ENCODE measurements at regions not wholly inside any gene's neighbourhood (a gene's known extent, or its start where the extent isn't known, plus 50 kb on each side); places are given as distances from the start of the nearest gene placed in this dataset.
"Not testable (repeated sequence)": the region's sequence is repeated elsewhere in the genome, so short reads cannot be mapped to it uniquely, and the experiment has no call there.

DNA sequence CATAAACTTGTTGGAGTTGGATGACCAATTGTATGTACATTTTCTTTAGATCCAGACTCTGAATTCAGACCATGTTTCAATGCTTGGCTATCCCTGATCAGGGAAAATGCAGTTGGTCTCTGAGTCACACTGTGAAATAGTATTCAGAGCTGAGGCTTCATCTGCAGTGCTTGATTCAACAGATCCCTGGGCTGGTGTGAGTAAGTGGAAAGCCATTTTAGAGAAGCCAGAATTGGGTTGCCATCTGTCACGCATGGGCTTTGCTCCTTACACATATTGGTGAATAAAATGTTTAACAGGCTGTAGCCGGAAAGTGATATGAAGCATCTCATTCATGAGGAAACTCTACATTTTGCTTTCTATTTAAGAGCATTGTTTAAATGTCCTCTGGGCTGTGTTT, 50.0 kb upstream of the ACYP2 start:
- no peak for DNase-seq
- ATAC-seq = no peak

DNA sequence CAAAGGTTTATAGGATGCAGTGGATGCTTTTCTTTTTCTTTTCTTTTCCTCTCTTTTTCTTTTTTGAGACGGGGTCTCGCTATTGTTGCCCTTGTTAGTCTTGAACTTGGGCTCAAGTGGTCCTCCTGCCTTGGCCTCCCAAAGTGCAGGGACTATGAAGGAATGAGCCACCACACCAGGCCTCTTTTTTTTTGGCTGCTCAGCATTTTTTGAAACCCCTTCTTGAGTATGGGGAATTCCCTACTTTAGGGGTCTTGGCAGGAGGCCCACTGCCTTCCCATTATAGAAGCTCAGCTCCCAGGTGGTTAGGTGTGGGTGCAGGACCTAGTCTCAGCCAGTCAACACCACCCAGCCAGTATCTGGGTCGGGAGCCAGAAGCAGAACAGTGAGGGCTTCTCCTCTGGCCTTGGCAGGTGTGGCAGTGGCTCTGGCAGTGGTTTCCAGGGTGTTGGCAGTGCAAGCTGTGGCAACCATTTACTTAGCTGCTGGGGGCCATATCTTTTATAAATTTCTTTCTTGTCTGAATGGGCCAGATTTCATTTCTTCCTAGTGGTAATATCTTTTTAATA, 51.4 kb upstream of the ACYP2 start:
- no peak for DNase-seq
- no peak for ATAC-seq

DNA sequence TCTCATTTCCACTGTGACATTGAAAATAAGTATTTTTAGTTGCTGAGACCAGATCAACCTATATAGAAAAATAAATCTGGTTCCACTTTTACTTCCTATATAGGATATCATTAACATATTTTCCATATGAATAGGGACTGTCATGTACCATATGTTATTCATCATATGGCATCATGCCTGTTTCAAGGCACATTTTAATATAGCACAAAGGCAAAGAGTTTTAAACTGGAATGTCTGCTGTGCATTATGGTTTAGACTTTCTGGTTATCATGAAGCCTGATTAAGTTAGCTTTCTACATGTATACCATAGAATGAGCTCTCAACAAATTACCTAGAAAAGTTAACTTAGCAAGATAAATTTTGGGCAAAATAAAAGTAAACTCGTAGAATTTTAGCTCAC, 53.0 kb upstream of the ACYP2 start:
- ATAC-seq (no peak), DNase-seq (no peak)

DNA sequence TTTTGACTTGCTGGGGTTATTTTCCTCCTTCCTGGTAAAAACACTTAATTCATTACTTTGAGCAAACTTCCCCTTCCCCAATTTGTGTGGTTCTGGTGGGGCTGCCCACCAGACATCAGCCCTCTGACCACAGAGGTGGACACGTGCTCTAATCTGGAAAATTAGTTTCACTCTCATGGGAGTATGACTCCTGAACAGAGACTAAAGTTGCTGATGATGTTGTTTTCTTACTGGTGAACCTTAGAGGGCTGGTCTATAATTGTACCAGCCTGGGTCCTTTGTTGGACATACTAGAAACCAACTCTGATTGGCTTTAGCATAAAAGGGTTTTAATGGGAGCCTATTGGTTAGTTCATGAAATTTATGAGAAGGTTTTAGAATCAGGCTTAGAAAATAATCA, 54.1 kb upstream of the ACYP2 start:
- no peak for ATAC-seq

DNA sequence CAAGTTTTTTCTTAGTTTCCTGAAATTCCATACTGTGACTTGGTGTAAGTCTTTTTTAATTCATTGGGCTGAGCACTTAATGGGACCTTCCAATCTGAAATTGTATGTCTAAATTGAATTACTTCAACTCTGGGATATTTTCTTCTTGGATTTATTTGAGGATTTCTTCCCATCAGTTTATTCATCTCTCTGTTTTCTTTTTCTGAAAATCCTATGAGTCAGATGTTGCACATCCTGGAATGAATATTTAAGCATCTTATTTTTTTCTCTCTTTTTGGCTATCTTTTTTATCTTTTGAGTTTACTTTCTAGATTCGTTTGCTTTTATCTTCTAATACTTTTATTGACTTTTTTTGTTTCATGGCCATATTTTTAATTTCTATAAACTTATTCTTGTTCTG, 55.4 kb upstream of the ACYP2 start:
- ATAC-seq = no peak
- DNase-seq = no peak

More for the DNA sequence above, 54.1 kb upstream of the ACYP2 start:
- no peak for DNase-seq

DNA sequence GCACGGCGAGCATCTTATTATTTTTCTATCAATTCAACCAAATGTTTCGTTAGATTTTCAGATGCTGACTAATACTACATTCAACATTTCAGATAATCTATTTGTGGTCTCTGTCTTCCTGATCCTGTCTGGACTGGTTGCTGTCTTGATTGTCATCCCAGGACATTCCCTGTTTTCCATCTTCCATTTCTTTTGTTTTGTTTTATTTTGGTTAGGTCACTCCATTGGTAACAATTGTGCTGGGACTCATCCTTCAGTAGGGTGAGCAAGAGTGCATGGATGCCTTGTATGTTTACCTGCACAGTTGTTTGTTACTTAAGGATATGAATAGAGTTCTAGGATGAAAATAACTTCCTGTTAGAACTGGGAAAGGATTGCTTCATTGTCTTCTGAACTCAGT, 55.9 kb upstream of the ACYP2 start:
- ATAC-seq (no peak), DNase-seq (no peak)

GRCh38 chr2:54058449-54058848, 57.0 kb upstream of the ACYP2 start:
- ATAC-seq = no peak
- DNase-seq = no peak

GRCh38 chr2:54054774-54055173, 60.6 kb upstream of the ACYP2 start:
- DNase-seq (no peak), ATAC-seq (no peak)

DNA sequence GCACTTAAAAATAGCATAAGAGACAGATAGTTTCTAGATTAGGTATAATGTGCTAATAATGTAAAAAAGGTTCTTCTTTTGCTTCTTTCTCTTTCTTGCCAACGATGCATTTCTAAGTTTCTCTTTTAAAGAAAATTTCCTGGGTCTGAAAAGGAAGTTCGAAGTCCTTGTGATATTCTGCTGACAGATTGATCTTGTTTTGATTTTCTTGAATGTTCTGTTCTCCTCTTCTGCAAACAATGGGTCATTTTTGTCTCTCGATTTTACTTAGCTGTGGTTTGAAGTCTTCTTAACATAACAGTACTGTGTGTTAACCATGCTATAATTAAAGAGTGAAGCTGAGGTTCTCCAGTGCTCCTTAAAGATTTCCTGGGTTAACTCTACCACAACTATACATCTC, 61.1 kb upstream of the ACYP2 start:
- peak; percentile 57 for ATAC-seq
- DNase-seq = no peak

- ATAC-seq (peak; percentile 6), DNase-seq (no peak)
These were observed 61.6 kb upstream of the ACYP2 start for GRCh38 chr2:54053830-54054229.

DNA sequence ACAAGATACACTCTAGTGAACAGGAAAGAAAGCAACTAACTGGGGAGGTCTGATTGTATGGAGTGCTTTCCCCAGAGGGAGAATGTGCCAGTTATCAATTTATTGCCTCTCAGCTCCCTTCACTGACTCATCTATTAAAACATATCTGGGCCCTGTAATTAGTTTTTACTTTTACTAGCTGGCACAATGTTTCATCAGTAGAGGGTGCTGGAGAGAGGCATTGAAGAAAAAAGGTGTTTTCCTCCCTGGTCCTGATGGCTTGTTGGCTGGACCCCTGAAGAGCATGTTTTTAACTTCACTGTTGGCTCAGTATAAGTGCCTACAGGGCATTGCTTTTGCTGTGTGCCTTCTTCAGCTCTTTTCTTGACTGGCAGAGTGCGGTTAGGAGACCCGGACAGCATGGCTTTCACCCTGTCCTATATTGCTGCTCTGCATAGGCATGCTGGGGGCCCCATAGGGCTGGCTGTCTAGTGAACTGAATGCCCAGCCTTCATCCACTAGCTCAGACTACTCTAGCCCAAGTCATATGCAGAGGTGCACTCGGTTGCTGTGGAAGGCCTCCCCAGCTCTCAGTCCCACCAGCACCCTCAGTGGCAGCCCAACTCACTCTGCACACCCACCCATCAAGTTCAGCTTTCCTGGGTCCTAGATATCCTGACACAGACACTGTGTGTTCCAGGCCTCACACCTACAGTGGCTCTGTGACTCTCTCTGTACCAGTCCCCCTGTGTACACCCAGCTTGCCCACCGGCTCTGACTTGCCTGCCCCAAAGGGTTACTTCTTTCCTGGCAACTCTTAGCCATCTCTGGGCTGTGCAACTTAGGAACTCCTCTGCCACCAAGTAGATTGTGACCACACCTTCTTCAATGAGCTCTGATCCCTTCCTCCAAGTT, 62.3 kb upstream of the ACYP2 start:
- ATAC-seq (peak; percentile 25), DNase-seq (no peak)

DNA sequence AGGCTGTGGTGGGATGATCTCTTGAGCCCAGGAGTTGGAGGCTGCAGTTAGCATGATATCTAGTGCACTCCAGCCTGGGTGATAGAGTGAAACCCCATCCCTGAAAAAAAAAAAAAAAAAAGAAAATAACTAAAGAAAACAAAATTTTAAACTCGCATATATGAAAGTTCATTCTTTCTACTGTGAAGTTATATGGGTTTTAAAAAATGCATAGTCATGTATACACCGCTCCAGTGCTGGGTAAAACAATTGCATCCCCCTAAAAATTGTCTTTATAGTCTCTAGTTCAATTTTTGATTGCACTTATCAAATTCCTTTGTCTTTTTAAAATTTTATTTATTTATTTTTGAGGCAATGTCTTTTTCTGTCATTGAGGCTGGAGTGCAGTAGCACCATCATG, 65.0 kb upstream of the ACYP2 start:
- DNase-seq (no peak), ATAC-seq (no peak)

DNA sequence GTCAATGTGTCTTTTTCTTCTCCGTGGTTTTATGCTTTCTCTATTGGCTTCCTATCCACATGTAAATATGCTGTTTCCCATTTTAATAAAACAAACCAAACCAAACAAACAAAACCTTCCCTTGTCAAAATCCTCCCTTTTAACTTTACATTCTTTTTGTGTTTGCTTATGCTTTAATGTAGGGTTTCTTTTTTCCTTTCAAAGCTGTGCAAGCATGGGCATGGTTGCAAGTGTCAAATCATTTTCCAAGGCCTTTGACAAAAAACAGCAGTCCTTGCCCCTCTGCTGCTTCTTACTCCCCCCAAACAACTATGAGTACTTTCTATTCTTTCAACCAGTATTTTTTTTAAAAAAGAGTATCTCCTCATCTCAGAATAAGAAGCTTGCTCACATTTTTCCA, 66.0 kb upstream of the ACYP2 start:
- no peak for ATAC-seq
- DNase-seq = no peak

DNA sequence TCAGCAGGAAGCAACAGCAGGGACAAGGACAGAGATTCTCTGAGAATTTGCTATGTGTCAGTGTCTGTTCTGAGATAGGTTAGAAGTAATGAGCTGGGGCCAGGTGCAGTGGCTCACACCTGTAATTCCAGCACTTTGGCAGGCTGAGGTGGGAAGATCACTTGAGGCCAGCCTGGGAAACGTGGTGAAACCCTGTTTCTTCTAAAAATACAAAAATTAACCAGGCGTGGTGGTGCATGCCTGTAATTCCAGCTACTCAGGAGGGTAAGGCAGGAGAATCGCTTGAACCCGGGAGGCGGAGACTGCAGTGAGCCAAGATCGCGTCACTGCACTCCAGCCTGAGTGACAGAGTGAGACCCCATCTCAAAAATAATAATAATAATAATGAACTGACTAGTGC, 66.5 kb upstream of the ACYP2 start:
- not testable (repeated sequence) for ATAC-seq, DNase-seq

DNA sequence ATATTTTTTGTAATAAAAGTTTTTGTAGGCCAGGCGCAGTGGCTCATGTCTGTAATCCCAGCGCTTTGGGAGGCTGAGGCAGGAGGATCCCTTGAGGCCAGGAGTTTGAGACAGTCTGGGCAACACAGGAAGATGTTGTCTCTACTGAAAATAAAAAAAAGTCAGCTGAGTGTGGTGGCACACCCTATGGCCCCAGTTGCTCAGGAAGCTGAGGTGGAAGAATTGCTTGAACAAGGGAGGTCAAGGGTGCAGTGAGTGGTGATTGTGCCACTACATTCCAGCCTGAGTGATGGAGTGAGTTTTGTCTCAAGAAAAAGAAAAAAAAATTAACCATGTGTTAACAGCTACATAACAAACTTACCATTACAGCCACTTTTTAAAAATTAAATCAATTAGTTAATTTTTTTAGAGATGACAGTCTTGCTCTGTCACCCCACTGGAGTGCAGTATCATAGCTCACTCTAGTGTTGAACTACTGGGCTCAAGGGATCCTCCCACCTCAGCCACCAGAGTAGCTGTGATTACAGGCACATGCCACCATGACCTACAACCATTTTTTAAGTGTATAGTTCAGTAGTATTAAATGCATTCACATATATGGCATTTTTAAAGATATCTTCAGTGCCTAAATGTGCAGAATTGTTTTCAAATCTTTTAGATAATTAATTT, 67.2 kb upstream of the ACYP2 start:
- DNase-seq = peak; percentile 12
- ATAC-seq = peak; percentile 69

DNA sequence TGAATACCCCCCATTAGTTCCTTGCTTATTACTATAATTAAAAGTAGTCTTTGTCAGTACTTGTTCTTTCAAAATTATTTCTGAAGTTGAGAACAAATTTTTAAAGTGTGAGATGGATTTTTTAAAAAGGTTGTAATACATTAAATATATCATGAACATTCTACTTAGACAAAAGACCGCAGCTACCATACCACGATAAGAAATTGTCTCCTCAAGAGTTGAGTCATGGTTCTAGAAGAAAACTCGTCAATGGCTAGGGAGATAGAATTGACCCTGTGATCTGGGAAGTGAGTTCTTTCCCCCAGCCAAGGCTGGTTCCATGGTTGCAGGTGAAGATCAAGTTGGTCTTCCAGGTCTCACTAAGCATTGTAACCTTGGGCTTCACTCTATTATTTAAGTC, 67.8 kb upstream of the ACYP2 start:
- no peak for ATAC-seq
- DNase-seq = no peak

DNA sequence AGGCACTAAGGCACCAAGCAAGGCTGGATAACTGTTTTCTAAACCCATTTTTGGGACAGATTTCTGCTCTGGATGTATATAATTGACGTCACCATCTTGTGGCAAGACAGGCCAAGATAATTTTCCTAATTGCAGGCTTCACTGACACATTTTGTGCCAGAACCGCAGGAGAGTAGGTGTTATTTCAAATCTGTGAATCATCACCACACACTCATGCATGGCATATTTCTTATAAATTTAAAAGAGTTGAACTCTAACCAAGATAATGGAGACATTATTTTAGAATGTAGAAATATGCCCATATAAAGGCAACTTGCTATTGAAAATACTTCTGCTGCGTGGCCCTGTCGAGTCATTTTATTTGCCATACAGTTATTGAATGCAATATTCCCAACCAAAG, 68.3 kb upstream of the ACYP2 start:
- DNase-seq = no peak
- ATAC-seq = peak; percentile 79

- DNase-seq (no peak), ATAC-seq (no peak)
These were observed 72.3 kb upstream of the PSME4 start for GRCh38 chr2:54042897-54043620.

DNA sequence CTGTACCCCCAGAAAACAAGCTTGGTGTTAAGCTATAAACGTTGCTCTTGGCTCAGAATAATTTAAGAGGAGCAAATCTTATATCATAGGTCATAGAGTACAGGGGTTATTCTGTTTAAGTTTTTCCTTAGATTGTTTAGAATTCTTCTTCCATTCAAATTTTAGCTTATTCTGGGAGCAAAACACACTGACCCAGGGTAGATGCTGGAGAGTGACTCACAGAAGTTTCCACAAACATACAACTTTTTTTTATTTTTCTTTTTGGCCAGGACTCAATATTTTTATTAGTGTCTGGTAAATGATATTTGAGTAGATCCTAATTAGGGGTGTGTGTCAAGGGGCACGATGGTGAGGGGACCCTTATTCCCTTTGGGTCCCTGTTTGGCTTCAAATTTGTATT, 71.5 kb upstream of the PSME4 start:
- no peak for DNase-seq
- ATAC-seq = no peak

- ATAC-seq (peak; percentile 99), DNase-seq (peak; percentile 80)
These were observed 70.3 kb upstream of the PSME4 start for GRCh38 chr2:54041135-54041534.

GRCh38 chr2:54040685-54041084, 69.9 kb upstream of the PSME4 start:
- no peak for ATAC-seq
- DNase-seq = no peak

DNA sequence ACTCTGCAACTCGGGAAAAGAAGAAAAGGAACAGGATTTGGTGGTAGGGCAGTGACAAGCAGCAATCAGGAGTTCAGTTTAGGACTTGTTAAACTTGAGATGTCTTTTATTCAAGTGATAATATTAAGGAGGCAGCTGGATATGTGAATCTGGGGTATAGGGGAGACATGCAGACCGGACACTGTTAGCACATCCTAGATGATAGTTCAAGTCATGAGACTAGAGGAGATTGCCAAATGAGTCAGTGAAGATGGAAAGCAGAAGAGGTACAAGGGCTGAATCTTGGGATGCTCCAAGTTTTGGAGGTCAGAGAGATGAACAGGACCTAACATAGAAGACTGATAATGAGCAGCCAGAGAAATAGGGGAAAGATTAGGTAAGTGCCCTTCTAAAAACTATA, 69.5 kb upstream of the PSME4 start:
- no peak for DNase-seq

DNA sequence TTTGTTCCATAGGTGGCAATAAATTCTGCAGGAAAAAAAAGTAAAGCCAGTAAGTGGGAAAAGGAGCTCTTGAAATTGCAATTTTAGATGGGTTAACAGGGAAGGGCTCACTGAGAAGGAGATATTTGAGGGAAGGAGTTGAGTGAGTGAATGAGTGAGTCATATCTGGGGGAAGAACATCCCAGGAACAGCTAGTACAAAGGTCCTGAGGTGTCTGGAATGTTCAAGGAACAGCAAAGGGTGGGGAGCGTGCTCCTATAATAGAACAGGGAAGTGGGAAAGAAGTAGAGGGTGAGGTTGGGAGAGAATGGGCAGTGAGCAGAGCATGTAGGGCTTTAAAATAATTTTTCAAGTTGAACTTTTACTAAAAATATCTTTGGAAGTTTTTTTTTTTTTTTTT, 68.0 kb upstream of the PSME4 start:
- no peak for DNase-seq
- no peak for ATAC-seq

More for the DNA sequence above, 69.5 kb upstream of the PSME4 start:
- ATAC-seq = no peak
